GM12878 (cell line): ENCODE measurements at regions not wholly inside any gene's neighbourhood (a gene's known extent, or its start where the extent isn't known, plus 50 kb on each side); places are given as distances from the start of the nearest gene placed in this dataset.

Source experiments
- ATAC-seq: fragments of 200-7000 bp; cut with Tn5 transposase; 3 replicates; pipeline ENCODE4 v1.9.1; 2020; ENCODE audit warnings: mild to moderate bottlenecking, moderate library complexity
- BruUV-seq: library from RNA; stranded (reverse); fragments of 400-500 nt; replicated peaks from 2 replicates; lab custom pipeline; 2021; lab: Mats Ljungman, UMichigan
- CTCF ChIA-PET: fragments of 300-600 bp; sonication (Branson Sonifier 250); formaldehyde crosslinking; extraction: SDS; loops from one replicate; lab custom pipeline; 2021; ENCODE audit warnings: inconsistent platforms; lab: Yijun Ruan, JAX
- POLR2A ChIA-PET: fragments of 350-600 bp; formaldehyde crosslinking; extraction: SDS; loops from one replicate; lab custom pipeline; 2021; ENCODE audit warnings: inconsistent platforms; lab: Charles Lee
- RAD21 ChIA-PET: fragments of 300-600 bp; sonication (Branson Sonifier 250); formaldehyde crosslinking; loops from one replicate; lab custom pipeline; 2023; ENCODE audit warnings: antibody characterized with exemption; ENCODE audit not compliant: unreplicated experiment; lab: Charles Lee
- SMC1A ChIA-PET: fragments of 300-600 bp; sonication (Branson Sonifier 250); formaldehyde crosslinking; loops from one replicate; lab custom pipeline; 2023; ENCODE audit not compliant: unreplicated experiment, uncharacterized antibody; lab: Charles Lee
- DNase-seq: peaks from one replicate; pipeline ENCODE4 v3.0.0-alpha.2; 2011; ENCODE audit warnings: low read depth, low spot score
- FAIRE-seq: peaks from 3 replicates; lab custom pipeline; 2011; peaks lifted over from hg19 to GRCh38; lab: Jason Lieb, UNC
- H2AFZ ChIP-seq: 2 replicates; pipeline ENCODE4 v1.6.0; 2011; ENCODE audit warnings: low read depth, low read length, control low read depth; ENCODE audit not compliant: control insufficient read depth
- H3K27ac ChIP-seq: 2 replicates; pipeline ENCODE4 v1.5.1; 2011; ENCODE audit warnings: control low read depth; ENCODE audit not compliant: control insufficient read depth, insufficient read depth
- H3K27me3 ChIP-seq, 2 experiments: replicated peaks in 1 of 2; 2 replicates each; pipeline versions ENCODE4 v1.6.0 to v1.6.1; 2011; ENCODE audit warnings: low read length in 1 of 2; ENCODE audit not compliant: control insufficient read depth in 2 of 2, insufficient read depth in 2 of 2
- H3K36me3 ChIP-seq, 2 experiments: 2 replicates each; pipeline ENCODE4 v1.5.1; 2011; ENCODE audit warnings: low read length in 1 of 2; ENCODE audit not compliant: control insufficient read depth in 2 of 2, insufficient read depth in 2 of 2
- H3K4me1 ChIP-seq: 2 replicates; pipeline ENCODE4 v1.6.1; 2011; ENCODE audit warnings: mild to moderate bottlenecking, low read length, moderate library complexity, mixed read lengths; ENCODE audit not compliant: control insufficient read depth, insufficient read depth
- H3K4me2 ChIP-seq: 2 replicates; pipeline ENCODE4 v1.6.0; 2011; ENCODE audit warnings: control low read depth; ENCODE audit not compliant: control insufficient read depth, insufficient read depth
- H3K4me3 ChIP-seq: fragments of 200-600 bp; sonication (generic); 2 replicates; pipeline ENCODE4 v1.5.1; 2016
- H3K79me2 ChIP-seq: 2 replicates; pipeline ENCODE4 v1.6.0; 2011; ENCODE audit warnings: low read length; ENCODE audit not compliant: control insufficient read depth, insufficient read depth
- H3K9ac ChIP-seq: 2 replicates; pipeline ENCODE4 v1.8.0; 2011; ENCODE audit warnings: low read length, control low read depth, mixed read lengths; ENCODE audit not compliant: control insufficient read depth, insufficient read depth
- H3K9me3 ChIP-seq: replicated peaks from 3 replicates; pipeline ENCODE4 v1.5.1; 2011; ENCODE audit warnings: mild to moderate bottlenecking, low read length; ENCODE audit not compliant: control insufficient read depth, insufficient read depth
- H4K20me1 ChIP-seq: 2 replicates; pipeline ENCODE4 v1.6.0; 2011; ENCODE audit not compliant: control insufficient read depth, insufficient read depth
- CEBPB ChIP-seq, 2 experiments: fragments of 150-350 bp in 1 of 2; IDR thresholded peaks; 2 replicates each; pipeline ENCODE4 v1.6.1; 2012 to 2014; ENCODE audit warnings: low read depth in 2 of 2, low read length in 2 of 2, borderline replicate concordance in 1 of 2, inconsistent platforms in 1 of 2
- CHD2 ChIP-seq: IDR thresholded peaks from 2 replicates; pipeline ENCODE4 v1.6.1; 2011; ENCODE audit warnings: low read depth, low read length, improper control_type of control experiment, borderline replicate concordance
- LARP7 ChIP-seq: fragments of 450-650 bp; IDR thresholded peaks from 2 replicates; pipeline ENCODE4 v1.6.1; 2017; ENCODE audit warnings: mild to moderate bottlenecking
- MEF2A ChIP-seq: IDR thresholded peaks from 2 replicates; pipeline ENCODE4 v1.6.1; 2011; ENCODE audit warnings: low read depth, mild to moderate bottlenecking, low read length, moderate library complexity; ENCODE audit not compliant: insufficient read depth
- MYB ChIP-seq: fragments of 150-350 bp; IDR thresholded peaks from 2 replicates; pipeline ENCODE4 v1.6.1; 2014; ENCODE audit warnings: mild to moderate bottlenecking, low read depth, low read length, borderline replicate concordance
- NBN ChIP-seq: fragments of 450-650 bp; IDR thresholded peaks from 2 replicates; pipeline ENCODE4 v1.6.1; 2016
- NR2F1 ChIP-seq: fragments of 450-650 bp; conservative IDR thresholded peaks from 2 replicates; pipeline ENCODE4 v1.6.1; 2017; ENCODE audit warnings: mild to moderate bottlenecking
- PML ChIP-seq: IDR thresholded peaks from 2 replicates; pipeline ENCODE4 v1.6.1; 2012; ENCODE audit warnings: low read length, inconsistent platforms
- SRF ChIP-seq, 2 experiments: IDR thresholded peaks; 2 replicates each; pipeline ENCODE4 v1.6.1; 2011; ENCODE audit warnings: low read depth in 2 of 2, low read length in 2 of 2, mild to moderate bottlenecking in 1 of 2, moderate library complexity in 1 of 2
- STAT3 ChIP-seq: IDR thresholded peaks from 2 replicates; pipeline ENCODE4 v1.6.1; 2011; ENCODE audit warnings: low read depth, low read length, improper control_type of control experiment
- TCF12 ChIP-seq: IDR thresholded peaks from 2 replicates; pipeline ENCODE4 v1.6.1; 2011; ENCODE audit warnings: low read depth, mild to moderate bottlenecking, low read length
- ZNF622 ChIP-seq: fragments of 450-650 bp; IDR thresholded peaks from 2 replicates; pipeline ENCODE4 v1.6.1; 2017; ENCODE audit warnings: mild to moderate bottlenecking, inconsistent platforms
- ZSCAN29 ChIP-seq: fragments of 450-650 bp; IDR thresholded peaks from 2 replicates; pipeline ENCODE4 v1.6.1; 2017; ENCODE audit warnings: mild to moderate bottlenecking, moderate library complexity
- WGBS: methylation state at CpG from one replicate; pipeline ENCODE4 v1.1.6; 2016; ENCODE audit warnings: low lambda C conversion rate; ENCODE audit not compliant: insufficient replicate concordance, insufficient coverage; ENCODE audit errors: missing lambda C conversion rate; 5-methylcytosine and 5-hydroxymethylcytosine counted together
- in situ Hi-C: fragments of 300-500 bp; cut with MboI; formaldehyde crosslinking; loops from 9 replicates; pipeline ENCODE4 v1.14.3; 2018; ENCODE audit warnings: mixed read lengths
- intact Hi-C: fragments of 100-400 bp; cut with micrococcal nuclease; formaldehyde crosslinking; loops from one replicate; pipeline ENCODE4 v1.14.2; 2022; ENCODE audit not compliant: unreplicated experiment
- TF ChIP-seq, protein P1 (sequence below): fragments of 450-650 bp; IDR thresholded peaks from 2 replicates; pipeline ENCODE4 v1.6.1; 2017; ENCODE audit warnings: borderline replicate concordance
- TF ChIP-seq, protein P2 (sequence below): fragments of 450-650 bp; IDR thresholded peaks from 2 replicates; pipeline ENCODE4 v1.6.1; 2017; ENCODE audit warnings: mild to moderate bottlenecking, low read depth, inconsistent platforms; ENCODE audit not compliant: poor library complexity, severe bottlenecking
- TF ChIP-seq, protein P3 (sequence below): fragments of 150-350 bp; IDR thresholded peaks from 2 replicates; pipeline ENCODE4 v1.6.1; 2016; ENCODE audit warnings: low read depth, low read length

DNA sequence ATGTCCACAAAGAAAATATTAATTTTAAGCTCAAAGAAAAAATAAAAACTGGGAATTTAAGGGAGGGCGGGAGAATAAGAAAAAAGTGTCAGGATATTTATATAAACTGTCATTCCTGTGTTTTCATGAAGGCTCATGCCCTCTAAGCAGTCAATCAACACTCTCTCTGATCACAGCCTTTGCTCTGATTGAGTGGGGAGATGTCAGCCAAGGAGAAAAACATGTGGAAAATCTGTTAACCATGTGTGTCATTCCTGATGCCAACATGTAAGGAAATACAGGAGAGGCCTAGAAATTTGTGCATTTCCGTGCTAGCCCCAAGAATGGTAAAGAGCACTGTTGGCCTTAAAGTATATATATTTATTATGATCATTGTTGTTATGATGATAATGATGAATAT, 137.9 kb upstream of the IRX5 start:
- Histone ChIP-seq H3K36me3 (no peaks in the 10 kb centered on the region), H4K20me1 (no peaks in the 10 kb centered on the region), H2AFZ (no peak overlapping the region), H3K4me3 (no peak overlapping the region), H3K9me3 (no peaks in the 10 kb centered on the region; the same call in 2 of the 3 replicates), H3K27me3 (no peaks in the 10 kb centered on the region), H3K4me2 (no peak overlapping the region), H3K79me2 (no peaks in the 10 kb centered on the region), H3K27ac (no peak overlapping the region), H3K9ac (no peak overlapping the region), H3K4me1 (no peaks in the 10 kb centered on the region)
- ChIA-PET CTCF (no interaction called here), POLR2A (no interaction called here), RAD21 (no interaction called here), SMC1A (no interaction called here)
- no peak for TF ChIP-seq TCF12
- no peak for TF ChIP-seq STAT3
- TF ChIP-seq, protein P1, sequence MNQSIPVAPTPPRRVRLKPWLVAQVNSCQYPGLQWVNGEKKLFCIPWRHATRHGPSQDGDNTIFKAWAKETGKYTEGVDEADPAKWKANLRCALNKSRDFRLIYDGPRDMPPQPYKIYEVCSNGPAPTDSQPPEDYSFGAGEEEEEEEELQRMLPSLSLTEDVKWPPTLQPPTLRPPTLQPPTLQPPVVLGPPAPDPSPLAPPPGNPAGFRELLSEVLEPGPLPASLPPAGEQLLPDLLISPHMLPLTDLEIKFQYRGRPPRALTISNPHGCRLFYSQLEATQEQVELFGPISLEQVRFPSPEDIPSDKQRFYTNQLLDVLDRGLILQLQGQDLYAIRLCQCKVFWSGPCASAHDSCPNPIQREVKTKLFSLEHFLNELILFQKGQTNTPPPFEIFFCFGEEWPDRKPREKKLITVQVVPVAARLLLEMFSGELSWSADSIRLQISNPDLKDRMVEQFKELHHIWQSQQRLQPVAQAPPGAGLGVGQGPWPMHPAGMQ = no peak
- TF ChIP-seq LARP7 = no peak
- TF ChIP-seq ZNF622 = no peak
- TF ChIP-seq MEF2A = no peak
- TF ChIP-seq PML = no peak
- no peak for TF ChIP-seq CEBPB (IDR thresholded peaks at IDR 0.05; ENCODE audit: borderline replicate concordance in 1 of 2, low read depth in 2 of 2, low read length in 2 of 2)
- TF ChIP-seq, protein P2, sequence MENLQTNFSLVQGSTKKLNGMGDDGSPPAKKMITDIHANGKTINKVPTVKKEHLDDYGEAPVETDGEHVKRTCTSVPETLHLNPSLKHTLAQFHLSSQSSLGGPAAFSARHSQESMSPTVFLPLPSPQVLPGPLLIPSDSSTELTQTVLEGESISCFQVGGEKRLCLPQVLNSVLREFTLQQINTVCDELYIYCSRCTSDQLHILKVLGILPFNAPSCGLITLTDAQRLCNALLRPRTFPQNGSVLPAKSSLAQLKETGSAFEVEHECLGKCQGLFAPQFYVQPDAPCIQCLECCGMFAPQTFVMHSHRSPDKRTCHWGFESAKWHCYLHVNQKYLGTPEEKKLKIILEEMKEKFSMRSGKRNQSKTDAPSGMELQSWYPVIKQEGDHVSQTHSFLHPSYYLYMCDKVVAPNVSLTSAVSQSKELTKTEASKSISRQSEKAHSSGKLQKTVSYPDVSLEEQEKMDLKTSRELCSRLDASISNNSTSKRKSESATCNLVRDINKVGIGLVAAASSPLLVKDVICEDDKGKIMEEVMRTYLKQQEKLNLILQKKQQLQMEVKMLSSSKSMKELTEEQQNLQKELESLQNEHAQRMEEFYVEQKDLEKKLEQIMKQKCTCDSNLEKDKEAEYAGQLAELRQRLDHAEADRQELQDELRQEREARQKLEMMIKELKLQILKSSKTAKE = no peak
- TF ChIP-seq, protein P3, sequence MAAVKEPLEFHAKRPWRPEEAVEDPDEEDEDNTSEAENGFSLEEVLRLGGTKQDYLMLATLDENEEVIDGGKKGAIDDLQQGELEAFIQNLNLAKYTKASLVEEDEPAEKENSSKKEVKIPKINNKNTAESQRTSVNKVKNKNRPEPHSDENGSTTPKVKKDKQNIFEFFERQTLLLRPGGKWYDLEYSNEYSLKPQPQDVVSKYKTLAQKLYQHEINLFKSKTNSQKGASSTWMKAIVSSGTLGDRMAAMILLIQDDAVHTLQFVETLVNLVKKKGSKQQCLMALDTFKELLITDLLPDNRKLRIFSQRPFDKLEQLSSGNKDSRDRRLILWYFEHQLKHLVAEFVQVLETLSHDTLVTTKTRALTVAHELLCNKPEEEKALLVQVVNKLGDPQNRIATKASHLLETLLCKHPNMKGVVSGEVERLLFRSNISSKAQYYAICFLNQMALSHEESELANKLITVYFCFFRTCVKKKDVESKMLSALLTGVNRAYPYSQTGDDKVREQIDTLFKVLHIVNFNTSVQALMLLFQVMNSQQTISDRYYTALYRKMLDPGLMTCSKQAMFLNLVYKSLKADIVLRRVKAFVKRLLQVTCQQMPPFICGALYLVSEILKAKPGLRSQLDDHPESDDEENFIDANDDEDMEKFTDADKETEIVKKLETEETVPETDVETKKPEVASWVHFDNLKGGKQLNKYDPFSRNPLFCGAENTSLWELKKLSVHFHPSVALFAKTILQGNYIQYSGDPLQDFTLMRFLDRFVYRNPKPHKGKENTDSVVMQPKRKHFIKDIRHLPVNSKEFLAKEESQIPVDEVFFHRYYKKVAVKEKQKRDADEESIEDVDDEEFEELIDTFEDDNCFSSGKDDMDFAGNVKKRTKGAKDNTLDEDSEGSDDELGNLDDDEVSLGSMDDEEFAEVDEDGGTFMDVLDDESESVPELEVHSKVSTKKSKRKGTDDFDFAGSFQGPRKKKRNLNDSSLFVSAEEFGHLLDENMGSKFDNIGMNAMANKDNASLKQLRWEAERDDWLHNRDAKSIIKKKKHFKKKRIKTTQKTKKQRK = no peak
- TF ChIP-seq SRF (IDR thresholded peaks at IDR 0.05; ENCODE audit: low read depth in 2 of 2, low read length in 2 of 2) = no peak
- no peak for TF ChIP-seq ZSCAN29
- no peak for TF ChIP-seq NR2F1
- no peak for TF ChIP-seq MYB
- no peak for TF ChIP-seq CHD2
- no peak for TF ChIP-seq NBN
- no peak for DNase-seq
- WGBS = 15% methylated on average over 2 of the region's 2 CpGs
- no peak for ATAC-seq
- no TSS peak for BruUV-seq
- FAIRE-seq = no peak
- in situ Hi-C loops (no loop called here), intact Hi-C loops (no loop called here)
